ENCODE measurements at regions not wholly inside any gene's neighbourhood (a gene's known extent, or its start where the extent isn't known, plus 50 kb on each side); places are given as distances from the start of the nearest gene placed in this dataset.

DNA sequence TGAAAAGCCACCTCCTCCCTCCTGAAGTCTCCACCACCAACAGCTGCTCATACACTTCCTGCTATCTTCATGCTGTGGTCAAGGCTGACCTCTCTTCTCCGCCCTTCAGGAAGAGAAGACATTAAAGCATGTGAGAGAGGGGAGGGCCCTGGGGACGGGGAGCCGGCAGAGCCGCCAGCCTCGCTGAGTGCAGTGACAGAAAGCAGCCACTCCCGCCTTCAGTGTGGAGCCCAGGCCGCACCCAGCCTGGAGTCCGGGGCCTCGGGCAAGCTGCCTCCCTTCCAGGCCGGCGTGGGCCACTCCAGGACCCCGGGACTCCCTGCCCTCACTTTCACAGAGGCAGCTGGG is 94.7 kb upstream of the TNRC6C start:
- H3K9ac ChIP-seq (ENCODE audit: insufficient read depth in 1 of 2, low read depth in 2 of 2, low read length in 2 of 2), result peak overlapping the region in 1 of 2 experiments; percentile 47; a peak in 2 of 4 replicates
- no peaks in the 10 kb centered on the region for H3K36me3 ChIP-seq (ENCODE audit: control insufficient read depth, insufficient read depth, low read length)
- no peaks in the 10 kb centered on the region for H3K79me2 ChIP-seq (ENCODE audit: control insufficient read depth, insufficient read depth, low read length)
- 12% methylated on average over 9 of the region's 12 CpGs for WGBS (ENCODE audit: insufficient coverage, low coverage, missing lambda C conversion rate)
- H3K9me1 ChIP-seq (ENCODE audit: control insufficient read depth, insufficient read depth, low read length), result no peaks in the 10 kb centered on the region
- DNase-seq (ENCODE audit: extremely low read depth in 1 of 4, low spot score in 3 of 4) (peak; percentile 62 to 72 (median 69)), ATAC-seq (peak; percentile 94), FAIRE-seq (peak; percentile 85)
- H3K27me3 ChIP-seq (ENCODE audit: control insufficient read depth in 2 of 2, insufficient read depth in 2 of 2, low read length in 2 of 2), result peaks cover 8 to 41% of the 10 kb centered on the region in 2 experiments; a peak in 4 of 5 replicates
- H3K4me3 ChIP-seq, result no peak overlapping the region
- intact Hi-C loops (cut with micrococcal nuclease), result no loop called here
- H3K9me3 ChIP-seq (replicated peaks; ENCODE audit: control insufficient read depth, insufficient read depth, low read depth, low read length), result no peaks in the 10 kb centered on the region
- no peak overlapping the region for H3K27ac ChIP-seq (ENCODE audit: extremely low read depth, low read depth, low read length)
- CTCF ChIA-PET (ENCODE audit: low intra/inter-chr PET ratio), result no interaction called here
- H3K4me1 ChIP-seq (replicated peaks in 1 of 2; ENCODE audit: control insufficient read depth in 2 of 2, insufficient read depth in 2 of 2, low read length in 2 of 2), result peaks cover 0 to 16% of the 10 kb centered on the region in 2 experiments
- BruUV-seq (replicated peaks), result no TSS peak
- H4K20me1 ChIP-seq (replicated peaks; ENCODE audit: control insufficient read depth, insufficient read depth, low read length), result no peaks in the 10 kb centered on the region; the same call in 1 of the 2 replicates
- peak overlapping the region; percentile 86 for H2AFZ ChIP-seq (ENCODE audit: low read depth, low read length)
- POLR2A ChIA-PET, result interaction anchor here (1.0 to 1.1 kb wide), 2 partner anchors 15 to 29 kb away, joined by 3 read pairs; no protein-coding TSS in a partner anchor
- in situ Hi-C loops (cut with MboI), result no loop called here
- peak overlapping the region; percentile 34; the same call in 1 of the 2 replicates for H3K4me2 ChIP-seq (ENCODE audit: insufficient read depth, low read length)
- peak; percentile 44; the same call in 1 of the 2 replicates for TF ChIP-seq RNF2 (IDR thresholded peaks at IDR 0.05)
- TF ChIP-seq ZNF175 (CRISPR knock-in tag; IDR thresholded peaks at IDR 0.05; ENCODE audit: low read depth), result no peak
- TF ChIP-seq SPI1 (IDR thresholded peaks at IDR 0.05; ENCODE audit: borderline replicate concordance, low read depth, low read length), result 0 out of 2 replicates have a peak, but pooled peaks have one; percentile 32
- TF ChIP-seq TAF7 (tag; IDR thresholded peaks at IDR 0.05), result no peak
- no peak for TF ChIP-seq POLR2H (tag; IDR thresholded peaks at IDR 0.05; ENCODE audit: low read depth)
- TF ChIP-seq, protein P1, sequence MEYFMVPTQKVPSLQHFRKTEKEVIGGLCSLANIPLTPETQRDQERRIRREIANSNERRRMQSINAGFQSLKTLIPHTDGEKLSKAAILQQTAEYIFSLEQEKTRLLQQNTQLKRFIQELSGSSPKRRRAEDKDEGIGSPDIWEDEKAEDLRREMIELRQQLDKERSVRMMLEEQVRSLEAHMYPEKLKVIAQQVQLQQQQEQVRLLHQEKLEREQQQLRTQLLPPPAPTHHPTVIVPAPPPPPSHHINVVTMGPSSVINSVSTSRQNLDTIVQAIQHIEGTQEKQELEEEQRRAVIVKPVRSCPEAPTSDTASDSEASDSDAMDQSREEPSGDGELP (CRISPR knock-in tag; IDR thresholded peaks at IDR 0.05; ENCODE audit: borderline replicate concordance), result peak; percentile 94
- TF ChIP-seq, protein P2, sequence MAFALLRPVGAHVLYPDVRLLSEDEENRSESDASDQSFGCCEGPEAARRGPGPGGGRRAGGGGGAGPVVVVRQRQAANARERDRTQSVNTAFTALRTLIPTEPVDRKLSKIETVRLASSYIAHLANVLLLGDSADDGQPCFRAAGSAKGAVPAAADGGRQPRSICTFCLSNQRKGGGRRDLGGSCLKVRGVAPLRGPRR (CRISPR knock-in tag; IDR thresholded peaks at IDR 0.05), result no peak
- TF ChIP-seq ZNF766 (CRISPR knock-in tag; conservative IDR thresholded peaks at IDR 0.05), result peak; percentile 31; the same call in 1 of the 2 replicates
- TF ChIP-seq, protein P3, sequence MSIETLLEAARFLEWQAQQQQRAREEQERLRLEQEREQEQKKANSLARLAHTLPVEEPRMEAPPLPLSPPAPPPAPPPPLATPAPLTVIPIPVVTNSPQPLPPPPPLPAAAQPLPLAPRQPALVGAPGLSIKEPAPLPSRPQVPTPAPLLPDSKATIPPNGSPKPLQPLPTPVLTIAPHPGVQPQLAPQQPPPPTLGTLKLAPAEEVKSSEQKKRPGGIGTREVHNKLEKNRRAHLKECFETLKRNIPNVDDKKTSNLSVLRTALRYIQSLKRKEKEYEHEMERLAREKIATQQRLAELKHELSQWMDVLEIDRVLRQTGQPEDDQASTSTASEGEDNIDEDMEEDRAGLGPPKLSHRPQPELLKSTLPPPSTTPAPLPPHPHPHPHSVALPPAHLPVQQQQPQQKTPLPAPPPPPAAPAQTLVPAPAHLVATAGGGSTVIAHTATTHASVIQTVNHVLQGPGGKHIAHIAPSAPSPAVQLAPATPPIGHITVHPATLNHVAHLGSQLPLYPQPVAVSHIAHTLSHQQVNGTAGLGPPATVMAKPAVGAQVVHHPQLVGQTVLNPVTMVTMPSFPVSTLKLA (conservative IDR thresholded peaks at IDR 0.05), result peak in 1 of 2 experiments; percentile 22; a peak in 1 of 4 replicates
- no peak for TF ChIP-seq TBP (optimal IDR thresholded peaks at IDR 0.05; ENCODE audit: low read depth, low read length)
- TF ChIP-seq POLR2G (IDR thresholded peaks at IDR 0.05; ENCODE audit: low read depth, low read length), result peak; percentile 48
- TF ChIP-seq, protein P4, sequence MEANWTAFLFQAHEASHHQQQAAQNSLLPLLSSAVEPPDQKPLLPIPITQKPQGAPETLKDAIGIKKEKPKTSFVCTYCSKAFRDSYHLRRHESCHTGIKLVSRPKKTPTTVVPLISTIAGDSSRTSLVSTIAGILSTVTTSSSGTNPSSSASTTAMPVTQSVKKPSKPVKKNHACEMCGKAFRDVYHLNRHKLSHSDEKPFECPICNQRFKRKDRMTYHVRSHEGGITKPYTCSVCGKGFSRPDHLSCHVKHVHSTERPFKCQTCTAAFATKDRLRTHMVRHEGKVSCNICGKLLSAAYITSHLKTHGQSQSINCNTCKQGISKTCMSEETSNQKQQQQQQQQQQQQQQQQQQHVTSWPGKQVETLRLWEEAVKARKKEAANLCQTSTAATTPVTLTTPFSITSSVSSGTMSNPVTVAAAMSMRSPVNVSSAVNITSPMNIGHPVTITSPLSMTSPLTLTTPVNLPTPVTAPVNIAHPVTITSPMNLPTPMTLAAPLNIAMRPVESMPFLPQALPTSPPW (CRISPR knock-in tag; IDR thresholded peaks at IDR 0.05), result peak; percentile 76
- TF ChIP-seq ETV1 (tag; conservative IDR thresholded peaks at IDR 0.05; ENCODE audit: low read depth), result peak; percentile 55; the same call in 1 of the 2 replicates
- TF ChIP-seq FOXK2 (conservative IDR thresholded peaks at IDR 0.05 in 1 of 2, IDR thresholded peaks at IDR 0.05 in 1 of 2; ENCODE audit: low read depth in 2 of 2), result 0 out of 4 replicates have a peak, but pooled peaks have one; percentile 19 to 27
- 0 out of 2 replicates have a peak, but pooled peaks have one; percentile 64 for TF ChIP-seq ETV5 (CRISPR knock-in tag; IDR thresholded peaks at IDR 0.05; ENCODE audit: low read depth)
- peak; percentile 40; the same call in 1 of the 2 replicates for TF ChIP-seq MYC (IDR thresholded peaks at IDR 0.05; ENCODE audit: low read depth, low read length)
- no peak for TF ChIP-seq MYC (CRISPR knock-in tag; IDR thresholded peaks at IDR 0.05; ENCODE audit: borderline replicate concordance, low read depth)
